Memory B cell (primary cell): ENCODE measurements at regions not wholly inside any gene's neighbourhood (a gene's known extent, or its start where the extent isn't known, plus 50 kb on each side); places are given as distances from the start of the nearest gene placed in this dataset.
"Not testable (repeated sequence)": the region's sequence is repeated elsewhere in the genome, so short reads cannot be mapped to it uniquely, and the experiment has no call there.

Source experiments
- ATAC-seq: fragments of 150-1000 bp; cut with Tn5 transposase; 2 replicates; pipeline ENCODE4 v1.10.0; 2021; ENCODE audit warnings: low read depth, mild to moderate bottlenecking, moderate library complexity
- DNase-seq, 2 donors: peaks; one replicate each; pipeline ENCODE4 v3.0.0; 2022; ENCODE audit warnings: low spot score in 2 of 2
- H3K27ac Mint-ChIP-seq: one replicate; pipeline ENCODE4 v1.8.0; 2022; ENCODE audit warnings: mild to moderate bottlenecking, moderate library complexity, mixed read lengths
- H3K27me3 Mint-ChIP-seq: one replicate; pipeline ENCODE4 v1.8.0; 2022; ENCODE audit warnings: mixed read lengths
- H3K36me3 Mint-ChIP-seq: one replicate; pipeline ENCODE4 v1.8.0; 2022; ENCODE audit warnings: mild to moderate bottlenecking, mixed read lengths
- H3K4me1 Mint-ChIP-seq: one replicate; pipeline ENCODE4 v1.8.0; 2022; ENCODE audit warnings: mixed read lengths
- H3K4me3 Mint-ChIP-seq: one replicate; pipeline ENCODE4 v1.8.0; 2022; ENCODE audit warnings: mild to moderate bottlenecking, moderate library complexity, mixed read lengths
- H3K9me3 Mint-ChIP-seq: one replicate; pipeline ENCODE4 v1.8.0; 2022; ENCODE audit warnings: mixed read lengths

DNA sequence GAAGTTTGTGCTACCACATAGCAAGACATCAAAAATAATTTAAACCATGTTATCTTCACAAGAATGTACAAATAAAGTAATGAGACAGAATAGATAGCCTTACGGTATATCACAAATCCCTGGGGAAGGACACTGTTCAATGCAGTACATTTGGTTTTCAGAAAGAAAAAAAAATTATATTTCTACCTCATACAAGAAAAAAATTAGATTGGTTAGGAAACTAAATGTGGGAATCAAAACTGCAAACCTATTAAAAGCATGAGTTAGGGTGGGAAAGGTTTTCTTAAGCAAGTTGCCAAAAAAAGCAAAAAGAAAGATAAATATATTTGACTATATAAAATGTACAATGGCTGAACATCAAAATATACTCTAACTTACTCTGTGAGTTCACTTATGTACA, 201.9 kb upstream of the NREP start:
- peaks cover 2% of the 10 kb centered on the region for H3K9me3 Mint-ChIP-seq
- H3K4me3 Mint-ChIP-seq, result no peak overlapping the region
- H3K36me3 Mint-ChIP-seq, result no peaks in the 10 kb centered on the region
- H3K4me1 Mint-ChIP-seq, result no peaks in the 10 kb centered on the region
- H3K27ac Mint-ChIP-seq, result no peak overlapping the region
- H3K27me3 Mint-ChIP-seq, result no peaks in the 10 kb centered on the region
- ATAC-seq (no peak), DNase-seq (no peak)

DNA sequence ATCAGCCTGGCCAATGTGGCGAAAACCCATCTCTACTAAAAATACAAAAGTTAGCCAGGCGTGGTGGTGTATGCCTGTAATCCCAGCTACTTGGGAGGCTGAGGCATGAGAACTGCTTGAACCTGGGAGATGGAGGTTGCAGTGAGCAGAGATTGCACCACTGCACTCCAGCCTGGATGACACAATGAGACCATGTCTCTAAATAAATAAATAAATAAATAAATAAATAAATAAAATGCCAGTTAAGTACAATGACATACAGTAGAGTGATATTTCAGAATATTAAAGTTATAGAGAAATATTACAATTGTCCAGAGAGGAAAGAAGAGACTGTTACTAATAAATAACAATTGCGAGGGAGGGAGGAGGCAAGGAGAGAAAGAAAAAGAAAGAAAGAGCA, 199.8 kb upstream of the NREP start:
- not testable (repeated sequence) for H3K4me3 Mint-ChIP-seq, H3K27me3 Mint-ChIP-seq, ATAC-seq, H3K27ac Mint-ChIP-seq, H3K4me1 Mint-ChIP-seq, DNase-seq, H3K36me3 Mint-ChIP-seq, H3K9me3 Mint-ChIP-seq

DNA sequence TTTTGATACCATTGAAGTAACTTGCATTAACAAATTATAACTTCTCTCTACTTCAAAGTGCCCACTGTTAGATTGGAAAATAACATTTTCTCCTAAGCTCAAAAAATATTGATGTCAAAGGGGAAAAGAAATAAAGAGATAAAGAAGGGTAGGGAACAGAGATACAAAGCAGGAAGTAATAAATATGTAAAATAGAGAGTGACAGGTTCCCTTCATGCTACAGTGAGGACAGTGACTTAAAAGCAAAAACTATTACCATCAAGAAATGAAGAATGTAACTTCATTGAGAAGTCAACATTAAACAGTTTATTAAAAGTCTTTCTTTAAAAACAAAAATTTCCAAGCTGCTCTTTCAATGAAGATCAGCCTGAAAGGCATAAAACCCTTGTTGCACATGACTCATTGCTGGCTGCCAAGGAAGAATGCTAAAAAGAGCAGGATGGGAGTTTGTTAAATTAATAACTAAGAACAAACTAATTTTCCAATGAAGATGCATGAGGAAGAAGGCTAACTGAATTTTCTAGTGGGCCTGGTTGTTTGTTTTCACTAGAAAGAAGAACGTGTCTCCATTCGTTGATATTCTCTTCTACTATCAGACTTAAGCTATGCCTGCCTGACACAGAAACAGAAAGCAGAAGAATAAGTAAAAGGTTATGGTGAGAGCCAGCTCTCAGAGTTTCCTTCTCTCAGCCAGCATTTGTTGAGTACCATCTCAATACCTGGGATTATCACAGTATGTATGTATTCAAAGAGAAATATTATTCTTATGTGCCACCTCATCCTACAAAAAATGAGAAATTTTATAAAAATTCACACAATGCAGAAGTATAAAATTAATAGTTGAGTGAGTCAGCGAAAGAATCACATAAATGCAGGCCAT, 197.8 kb upstream of the NREP start:
- Mint-ChIP-seq H3K27ac (no peak overlapping the region), H3K9me3 (no peaks in the 10 kb centered on the region), H3K27me3 (peaks cover 2% of the 10 kb centered on the region), H3K4me3 (no peak overlapping the region), H3K4me1 (no peaks in the 10 kb centered on the region), H3K36me3 (no peaks in the 10 kb centered on the region)
- no peak for ATAC-seq
- DNase-seq, result no peak

DNA sequence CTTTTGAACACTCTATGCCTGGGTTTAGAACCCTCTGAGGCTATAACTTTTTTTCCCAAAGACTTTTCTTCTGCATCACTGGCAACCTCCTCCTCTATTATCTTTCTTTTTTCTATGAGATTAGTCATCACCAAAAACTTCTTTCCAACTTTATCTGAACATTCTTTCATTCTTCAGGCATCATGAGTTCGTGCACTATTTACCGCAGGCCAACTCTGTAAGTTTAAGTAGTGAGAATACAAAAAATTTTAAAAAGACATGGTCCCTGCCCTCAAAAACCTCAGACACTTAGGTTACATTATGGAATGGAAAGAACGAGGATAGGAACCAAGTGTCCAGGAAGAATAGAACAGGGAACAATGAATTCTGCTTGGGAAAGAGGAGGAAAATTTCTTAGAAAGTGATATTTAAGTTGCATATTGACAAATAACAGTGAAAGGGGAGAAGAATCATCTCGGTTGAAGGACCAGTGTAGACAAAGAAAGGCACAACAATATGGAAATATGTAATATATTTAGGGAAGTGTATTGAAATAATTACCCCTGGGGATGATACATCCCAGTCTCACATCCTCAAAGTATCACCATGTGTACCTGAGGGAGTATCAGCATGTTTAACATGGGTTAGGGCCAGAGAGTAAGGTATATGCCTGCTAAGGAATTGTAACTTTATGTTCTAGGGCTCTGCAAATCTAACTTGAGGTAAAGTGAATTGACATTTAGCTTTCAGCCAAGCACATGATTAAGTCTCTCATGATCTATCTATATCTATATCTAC, 196.5 kb upstream of the NREP start:
- no peak for ATAC-seq
- H3K4me1 Mint-ChIP-seq, result no peaks in the 10 kb centered on the region

DNA sequence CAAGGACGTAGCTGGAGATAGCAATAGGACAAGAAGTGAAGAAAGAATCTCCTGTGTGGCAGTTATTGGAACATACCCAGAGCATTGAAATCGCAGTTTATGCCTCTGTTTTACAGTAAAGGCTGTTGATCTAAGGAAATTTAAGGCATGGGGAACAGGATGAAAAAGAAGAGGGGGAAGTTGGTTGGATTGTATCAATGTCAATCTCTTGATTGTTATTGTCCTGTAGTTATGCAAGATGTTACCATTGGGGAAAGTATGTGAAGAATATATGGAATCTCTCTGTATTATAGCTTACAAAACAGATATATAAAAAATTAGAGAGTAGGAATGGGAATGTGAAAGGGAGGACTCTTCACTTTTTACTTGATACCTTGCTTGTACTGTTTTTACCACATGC, 195.6 kb upstream of the NREP start:
- DNase-seq, result no peak
- H3K27me3 Mint-ChIP-seq, result peaks cover 2% of the 10 kb centered on the region

More for the DNA sequence above, 196.5 kb upstream of the NREP start:
- no peaks in the 10 kb centered on the region for H3K9me3 Mint-ChIP-seq
- H3K36me3 Mint-ChIP-seq, result no peaks in the 10 kb centered on the region
- no peak overlapping the region for H3K4me3 Mint-ChIP-seq
- peaks cover 2% of the 10 kb centered on the region for H3K27me3 Mint-ChIP-seq
- no peak overlapping the region for H3K27ac Mint-ChIP-seq
- DNase-seq, result no peak

DNA sequence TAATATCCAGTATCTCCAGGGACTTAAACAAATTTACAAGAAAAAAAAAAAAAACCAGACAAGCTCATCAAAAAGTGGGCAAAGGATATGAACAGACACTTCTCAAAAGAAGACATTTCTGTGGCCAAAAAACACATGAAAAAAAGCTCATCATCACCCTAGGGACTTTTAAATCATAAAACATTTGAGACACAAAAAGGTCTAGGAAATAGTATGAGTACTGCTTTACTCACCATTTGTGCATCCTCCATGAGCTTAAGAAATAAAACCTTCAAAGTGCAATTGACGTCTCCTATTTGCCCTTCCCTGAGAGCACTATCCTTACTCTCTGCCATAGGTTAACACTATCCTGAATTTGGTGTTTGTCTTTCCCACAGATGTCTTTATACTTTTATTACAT, 193.7 kb upstream of the NREP start:
- H3K36me3 Mint-ChIP-seq, result no peaks in the 10 kb centered on the region
- no peaks in the 10 kb centered on the region for H3K4me1 Mint-ChIP-seq
- ATAC-seq (no peak), DNase-seq (no peak)
- no peak overlapping the region for H3K27ac Mint-ChIP-seq
- no peaks in the 10 kb centered on the region for H3K9me3 Mint-ChIP-seq
- H3K27me3 Mint-ChIP-seq, result peaks cover 2% of the 10 kb centered on the region
- no peak overlapping the region for H3K4me3 Mint-ChIP-seq

More for the DNA sequence above, 195.6 kb upstream of the NREP start:
- Mint-ChIP-seq H3K4me1 (no peaks in the 10 kb centered on the region), H3K27ac (no peak overlapping the region), H3K36me3 (no peaks in the 10 kb centered on the region), H3K4me3 (no peak overlapping the region), H3K9me3 (no peaks in the 10 kb centered on the region)
- no peak for ATAC-seq

DNA sequence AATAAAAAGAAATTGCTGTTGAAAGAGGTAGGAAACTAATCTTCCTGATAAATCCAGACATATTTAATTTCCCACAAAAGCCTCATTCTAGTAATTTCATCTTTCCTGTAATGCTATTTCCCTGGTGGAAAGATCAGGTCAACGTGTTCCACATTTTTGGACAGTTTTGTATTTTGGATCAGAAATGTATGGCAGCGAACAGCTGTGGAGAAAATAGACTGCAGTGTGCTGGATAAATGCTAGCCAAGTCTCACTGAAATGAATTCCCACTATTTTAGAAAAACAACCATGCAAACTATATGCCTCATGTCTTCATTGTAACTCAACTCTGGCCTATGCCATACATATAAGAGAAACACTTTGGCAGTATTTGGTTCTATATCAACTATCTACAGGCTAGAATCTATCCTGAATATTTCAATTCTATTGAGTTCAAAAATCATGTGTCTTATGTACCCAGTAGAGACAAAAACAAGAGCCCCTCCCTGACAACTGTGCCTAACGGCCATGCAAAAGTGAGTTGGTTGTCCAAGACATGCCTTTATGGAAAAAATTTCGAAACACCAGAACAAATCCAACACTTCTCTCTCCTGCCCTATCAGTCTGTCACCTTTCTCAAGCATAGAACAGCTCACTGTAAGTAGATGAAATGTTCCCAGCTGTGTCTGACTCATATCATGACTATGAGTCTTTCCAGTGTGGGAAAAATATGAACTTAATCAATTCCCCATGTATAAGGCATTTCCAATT, 191.3 kb upstream of the NREP start:
- ATAC-seq (no peak), DNase-seq (no peak)
- H3K4me1 Mint-ChIP-seq, result no peaks in the 10 kb centered on the region
- no peak overlapping the region for H3K27ac Mint-ChIP-seq
- no peak overlapping the region for H3K4me3 Mint-ChIP-seq
- H3K36me3 Mint-ChIP-seq, result no peaks in the 10 kb centered on the region
- H3K9me3 Mint-ChIP-seq, result no peaks in the 10 kb centered on the region
- H3K27me3 Mint-ChIP-seq, result peaks cover 4% of the 10 kb centered on the region

DNA sequence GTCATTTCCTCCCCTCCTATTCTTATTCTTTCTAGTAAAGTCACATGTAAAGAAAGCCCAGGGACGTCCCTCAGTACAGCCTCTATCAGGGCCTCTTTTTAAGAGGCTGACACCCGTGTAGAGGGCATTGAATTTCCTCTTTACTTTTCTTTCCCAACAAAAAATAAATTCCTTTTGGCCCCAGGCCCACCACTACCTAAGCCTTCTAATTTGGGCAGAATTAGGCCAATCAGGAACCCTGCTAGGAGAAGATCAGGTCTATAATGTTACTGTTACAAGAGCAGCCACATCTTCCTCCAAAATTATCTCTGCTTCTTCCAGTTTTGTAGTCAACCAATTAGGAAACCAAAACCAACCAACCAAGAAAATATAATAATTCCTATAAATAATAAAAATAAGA, 189.6 kb upstream of the NREP start:
- Mint-ChIP-seq H3K4me3 (no peak overlapping the region), H3K4me1 (no peaks in the 10 kb centered on the region), H3K27ac (no peak overlapping the region), H3K36me3 (no peaks in the 10 kb centered on the region), H3K27me3 (peaks cover 1% of the 10 kb centered on the region), H3K9me3 (no peaks in the 10 kb centered on the region)
- ATAC-seq (no peak), DNase-seq (no peak)

DNA sequence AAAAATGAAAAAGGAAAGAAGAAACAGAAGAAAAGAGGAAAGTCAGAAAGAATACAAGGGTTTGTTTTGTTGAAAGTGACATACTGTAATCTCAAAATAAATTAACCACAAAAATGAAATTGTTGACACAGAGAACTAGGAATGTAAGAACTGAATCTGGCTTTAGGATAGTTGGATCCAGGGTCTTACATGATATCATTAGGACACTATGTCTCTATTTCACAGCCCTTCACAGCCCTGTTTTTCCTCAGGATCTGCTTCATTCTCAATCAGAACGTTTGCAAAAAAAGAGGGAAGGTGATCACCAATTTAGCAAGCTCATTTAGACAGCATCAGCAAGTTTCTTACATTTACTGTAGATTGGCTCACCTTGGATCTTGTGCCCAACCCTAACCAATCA, 188.5 kb upstream of the NREP start:
- no peak overlapping the region for H3K27ac Mint-ChIP-seq
- H3K9me3 Mint-ChIP-seq, result no peaks in the 10 kb centered on the region
- no peaks in the 10 kb centered on the region for H3K36me3 Mint-ChIP-seq
- DNase-seq (no peak), ATAC-seq (no peak)
- H3K27me3 Mint-ChIP-seq, result peaks cover 1% of the 10 kb centered on the region
- H3K4me1 Mint-ChIP-seq, result no peaks in the 10 kb centered on the region
- H3K4me3 Mint-ChIP-seq, result no peak overlapping the region

DNA sequence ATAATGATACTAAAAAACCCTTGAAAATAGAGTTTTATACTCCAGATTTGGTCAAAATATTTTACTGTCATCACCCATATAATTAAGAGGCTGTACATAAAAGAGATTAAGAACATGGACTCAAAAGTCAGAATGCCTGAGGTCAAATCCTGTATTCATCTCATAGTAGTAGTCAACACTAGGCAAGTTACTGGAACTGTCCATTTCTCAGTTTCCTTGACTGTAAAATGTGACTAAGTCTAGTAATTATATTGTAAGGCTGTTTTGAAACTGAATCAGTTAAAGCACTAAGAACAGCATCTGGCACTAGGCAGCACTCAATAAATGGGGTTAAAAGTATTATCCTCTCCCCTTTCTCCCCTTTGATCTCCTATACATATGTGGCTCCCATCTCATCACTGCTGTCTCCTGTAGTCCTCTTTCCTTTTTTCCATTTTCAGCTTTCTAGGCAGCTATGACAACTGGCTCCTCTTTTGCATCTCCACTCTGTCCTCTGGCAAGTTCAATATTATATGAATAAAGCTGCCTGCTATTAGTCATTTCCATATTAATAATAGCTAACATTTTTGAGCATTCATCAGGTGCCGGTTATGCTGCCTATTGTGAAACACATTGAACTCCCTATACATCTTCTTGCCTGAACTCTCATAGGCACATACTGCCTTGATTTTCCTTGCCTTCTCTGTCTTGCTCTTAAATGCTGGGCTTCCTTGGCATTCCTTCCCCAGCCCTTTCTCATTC, 185.8 kb upstream of the NREP start:
- Mint-ChIP-seq H3K27ac (no peak overlapping the region), H3K27me3 (peaks cover 1% of the 10 kb centered on the region), H3K36me3 (no peaks in the 10 kb centered on the region), H3K4me1 (no peaks in the 10 kb centered on the region), H3K9me3 (no peaks in the 10 kb centered on the region), H3K4me3 (no peak overlapping the region)
- DNase-seq, result no peak
- ATAC-seq, result no peak

DNA sequence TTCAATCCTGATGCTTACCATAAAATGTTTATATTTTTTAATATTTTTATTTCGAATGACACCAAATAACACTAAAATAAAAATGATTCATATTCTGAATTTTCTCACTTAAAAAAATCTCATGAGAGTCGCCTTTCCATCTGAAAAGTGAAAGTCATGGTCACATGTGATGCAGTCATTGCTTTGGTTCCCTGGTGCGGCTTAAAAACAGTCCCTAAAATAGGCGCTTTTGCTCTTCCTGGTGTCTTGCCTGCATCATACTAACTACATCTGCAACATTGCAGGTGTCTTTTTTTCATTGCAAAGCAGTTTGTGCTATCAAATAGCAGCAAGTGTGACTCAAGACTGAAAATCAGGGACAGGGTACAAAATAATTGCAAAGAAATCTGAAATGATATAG, 185.2 kb upstream of the NREP start:
- H3K27ac Mint-ChIP-seq, result no peak overlapping the region
- no peaks in the 10 kb centered on the region for H3K4me1 Mint-ChIP-seq

DNA sequence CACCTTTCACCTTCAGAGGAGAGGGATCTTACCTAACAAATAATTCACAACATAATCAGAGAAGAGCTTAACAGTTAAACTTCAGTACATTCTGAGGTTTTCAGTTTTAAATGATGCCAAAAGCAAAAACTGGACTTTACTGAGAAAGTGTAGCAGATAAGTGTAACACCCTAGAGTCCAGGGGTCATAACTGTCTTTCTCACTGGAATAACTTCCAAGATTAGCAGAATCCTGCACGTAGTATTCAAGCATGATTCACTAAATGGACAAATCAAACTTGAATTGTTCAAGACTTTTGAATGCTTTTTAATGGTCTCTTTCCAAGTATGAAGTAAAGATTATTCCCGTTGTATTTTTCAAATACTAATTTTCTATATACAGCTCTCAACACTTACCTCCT, 180.1 kb upstream of the NREP start:
- Mint-ChIP-seq H3K4me1 (no peaks in the 10 kb centered on the region), H3K4me3 (no peak overlapping the region), H3K9me3 (peaks cover 2% of the 10 kb centered on the region), H3K27me3 (peaks cover 7% of the 10 kb centered on the region), H3K27ac (no peak overlapping the region), H3K36me3 (no peaks in the 10 kb centered on the region)
- ATAC-seq (no peak), DNase-seq (no peak)

More for the DNA sequence above, 185.2 kb upstream of the NREP start:
- Mint-ChIP-seq H3K27me3 (peaks cover 1% of the 10 kb centered on the region), H3K9me3 (no peaks in the 10 kb centered on the region), H3K36me3 (no peaks in the 10 kb centered on the region), H3K4me3 (no peak overlapping the region)
- DNase-seq, result no peak
- ATAC-seq, result no peak

DNA sequence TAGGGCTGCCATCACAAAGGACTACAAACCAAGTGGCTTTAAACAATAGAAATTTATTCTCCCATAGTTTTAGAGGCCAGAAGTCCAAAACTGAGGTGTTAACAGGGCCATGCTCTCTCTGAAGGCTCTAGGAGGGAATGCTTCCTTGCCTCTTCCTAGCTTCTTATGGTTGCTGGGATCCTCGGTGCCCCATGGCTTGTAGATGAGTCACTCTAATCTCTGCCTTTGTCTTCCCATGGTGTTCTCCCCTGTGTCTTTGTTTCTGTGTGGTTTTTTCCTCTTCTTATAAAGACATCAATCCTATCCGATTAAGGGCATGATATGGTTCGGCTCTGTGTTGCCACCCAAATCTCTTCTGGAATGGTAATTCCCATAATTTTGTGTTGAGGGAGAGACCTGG, 178.8 kb upstream of the NREP start:
- no peaks in the 10 kb centered on the region for H3K4me1 Mint-ChIP-seq
- peaks cover 7% of the 10 kb centered on the region for H3K27me3 Mint-ChIP-seq
- DNase-seq (no peak), ATAC-seq (no peak)
- H3K9me3 Mint-ChIP-seq, result peaks cover 2% of the 10 kb centered on the region
- no peak overlapping the region for H3K27ac Mint-ChIP-seq
- H3K36me3 Mint-ChIP-seq, result no peaks in the 10 kb centered on the region
- no peak overlapping the region for H3K4me3 Mint-ChIP-seq
